Activated CD8-positive, alpha-beta memory T cell treated with anti-CD3 and anti-CD28 coated beads for 4 hours (primary cell): ENCODE measurements at regions not wholly inside any gene's neighbourhood (a gene's known extent, or its start where the extent isn't known, plus 50 kb on each side); places are given as distances from the start of the nearest gene placed in this dataset.
"Not testable (repeated sequence)": the region's sequence is repeated elsewhere in the genome, so short reads cannot be mapped to it uniquely, and the experiment has no call there.

ENCODE experiments used
- DNase-seq, 2 donors: peaks; one replicate each; pipeline ENCODE4 v3.0.0-alpha.2; 2020; ENCODE audit warnings: low read depth in 2 of 2

GRCh38 chr15:26261413-26261812 lies 398.3 kb upstream of the ATP10A start:
- no peak for DNase-seq

- DNase-seq, result no peak
These were observed 397.5 kb upstream of the ATP10A start for GRCh38 chr15:26260517-26261133.

GRCh38 chr15:26259581-26259980 lies 396.5 kb upstream of the ATP10A start:
- no peak for DNase-seq

- DNase-seq, result not testable (repeated sequence)
These were observed 381.7 kb upstream of the ATP10A start for GRCh38 chr15:26244782-26245181.

GRCh38 chr15:26243382-26243781 lies 380.3 kb upstream of the ATP10A start:
- no peak for DNase-seq

GRCh38 chr15:26242565-26243071 lies 379.5 kb upstream of the ATP10A start:
- no peak for DNase-seq

GRCh38 chr15:26235864-26236263 lies 372.7 kb upstream of the ATP10A start:
- no peak for DNase-seq

GRCh38 chr15:26234976-26235767 lies 372.0 kb upstream of the ATP10A start:
- no peak for DNase-seq

GRCh38 chr15:26232691-26233090 lies 369.6 kb upstream of the ATP10A start:
- DNase-seq, result no peak

- no peak for DNase-seq
These were observed 368.0 kb upstream of the ATP10A start for GRCh38 chr15:26231096-26231495.

- no peak for DNase-seq
These were observed 361.1 kb upstream of the ATP10A start for GRCh38 chr15:26224266-26224665.

- no peak for DNase-seq
These were observed 360.6 kb upstream of the ATP10A start for GRCh38 chr15:26223720-26224119.

- DNase-seq, result no peak
These were observed 359.7 kb upstream of the ATP10A start for GRCh38 chr15:26222781-26223180.

- DNase-seq, result not testable (repeated sequence)
These were observed 353.9 kb upstream of the ATP10A start for GRCh38 chr15:26217043-26217442.

GRCh38 chr15:26214290-26214689 lies 351.2 kb upstream of the ATP10A start:
- DNase-seq, result no peak

GRCh38 chr15:26213427-26213826 lies 350.3 kb upstream of the ATP10A start:
- no peak for DNase-seq

- DNase-seq, result no peak
These were observed 349.0 kb upstream of the ATP10A start for GRCh38 chr15:26212109-26212508.

- no peak for DNase-seq
These were observed 347.9 kb upstream of the ATP10A start for GRCh38 chr15:26210980-26211379.

GRCh38 chr15:26201177-26201858 lies 338.2 kb upstream of the ATP10A start:
- DNase-seq, result no peak

- no peak for DNase-seq
These were observed 337.3 kb upstream of the ATP10A start for GRCh38 chr15:26200427-26200826.

GRCh38 chr15:26197719-26198118 lies 334.6 kb upstream of the ATP10A start:
- no peak for DNase-seq

- no peak for DNase-seq
These were observed 333.9 kb upstream of the ATP10A start for GRCh38 chr15:26197060-26197459.

- no peak for DNase-seq
These were observed 328.1 kb upstream of the ATP10A start for GRCh38 chr15:26191193-26191592.
